ENCODE measurements at regions not wholly inside any gene's neighbourhood (a gene's known extent, or its start where the extent isn't known, plus 50 kb on each side); places are given as distances from the start of the nearest gene placed in this dataset.
"Not testable (repeated sequence)": the region's sequence is repeated elsewhere in the genome, so short reads cannot be mapped to it uniquely, and the experiment has no call there.

- Mint-ChIP-seq H3K27me3 (ENCODE audit: low read depth) (no peaks in the 10 kb centered on the region), H3K36me3 (ENCODE audit: low read depth) (no peaks in the 10 kb centered on the region), H3K9me3 (ENCODE audit: insufficient read depth) (peaks cover 8% of the 10 kb centered on the region), H3K4me1 (ENCODE audit: low read depth) (peaks cover 6% of the 10 kb centered on the region), H3K27ac (no peak overlapping the region), H3K4me3 (no peak overlapping the region)
- ChIA-PET CTCF (no interaction called here), POLR2A (no interaction called here)
- DNase-seq: no peak
- no peak for ATAC-seq
Observed at GRCh38 chr7:80309377-80309776, 174.7 kb downstream of the GNAI1 start.

GRCh38 chr7:80307227-80307856 lies 172.7 kb downstream of the GNAI1 start:
- peaks cover 6% of the 10 kb centered on the region for H3K4me1 Mint-ChIP-seq (ENCODE audit: low read depth)
- ChIA-PET CTCF (no interaction called here), POLR2A (no interaction called here)
- no peaks in the 10 kb centered on the region for H3K27me3 Mint-ChIP-seq (ENCODE audit: low read depth)
- no peak for DNase-seq
- no peaks in the 10 kb centered on the region for H3K36me3 Mint-ChIP-seq (ENCODE audit: low read depth)
- H3K4me3 Mint-ChIP-seq: no peak overlapping the region
- no peak for ATAC-seq
- no peak overlapping the region for H3K27ac Mint-ChIP-seq
- peaks cover 8% of the 10 kb centered on the region for H3K9me3 Mint-ChIP-seq (ENCODE audit: insufficient read depth)

GRCh38 chr7:80303315-80303714 lies 168.7 kb downstream of the GNAI1 start:
- no peaks in the 10 kb centered on the region for H3K9me3 Mint-ChIP-seq (ENCODE audit: insufficient read depth)
- ChIA-PET CTCF (no interaction called here), POLR2A (no interaction called here)
- ATAC-seq (no peak), DNase-seq (no peak)
- no peaks in the 10 kb centered on the region for H3K27me3 Mint-ChIP-seq (ENCODE audit: low read depth)
- no peak overlapping the region for H3K4me3 Mint-ChIP-seq
- no peak overlapping the region for H3K27ac Mint-ChIP-seq
- no peaks in the 10 kb centered on the region for H3K36me3 Mint-ChIP-seq (ENCODE audit: low read depth)
- H3K4me1 Mint-ChIP-seq (ENCODE audit: low read depth): no peaks in the 10 kb centered on the region

- H3K4me3 Mint-ChIP-seq: no peak overlapping the region
- no peaks in the 10 kb centered on the region for H3K27me3 Mint-ChIP-seq (ENCODE audit: low read depth)
- no peaks in the 10 kb centered on the region for H3K9me3 Mint-ChIP-seq (ENCODE audit: insufficient read depth)
- CTCF ChIA-PET: no interaction called here
- POLR2A ChIA-PET: no interaction called here
- no peak for ATAC-seq
- no peaks in the 10 kb centered on the region for H3K4me1 Mint-ChIP-seq (ENCODE audit: low read depth)
- DNase-seq: no peak
- H3K36me3 Mint-ChIP-seq (ENCODE audit: low read depth): no peaks in the 10 kb centered on the region
- no peak overlapping the region for H3K27ac Mint-ChIP-seq
Observed at GRCh38 chr7:80302636-80303035, 168.0 kb downstream of the GNAI1 start.

- Mint-ChIP-seq H3K27ac (no peak overlapping the region), H3K27me3 (ENCODE audit: low read depth) (no peaks in the 10 kb centered on the region), H3K36me3 (ENCODE audit: low read depth) (no peaks in the 10 kb centered on the region), H3K4me3 (no peak overlapping the region), H3K9me3 (ENCODE audit: insufficient read depth) (no peaks in the 10 kb centered on the region), H3K4me1 (ENCODE audit: low read depth) (no peaks in the 10 kb centered on the region)
- CTCF ChIA-PET: no interaction called here
- POLR2A ChIA-PET: no interaction called here
- no peak for DNase-seq
- no peak for ATAC-seq
Observed at GRCh38 chr7:80302078-80302477, 167.4 kb downstream of the GNAI1 start.

- DNase-seq (no peak), ATAC-seq (no peak)
- ChIA-PET POLR2A (no interaction called here), CTCF (no interaction called here)
- Mint-ChIP-seq H3K9me3 (ENCODE audit: insufficient read depth) (peaks cover 8% of the 10 kb centered on the region), H3K36me3 (ENCODE audit: low read depth) (no peaks in the 10 kb centered on the region), H3K4me1 (ENCODE audit: low read depth) (no peaks in the 10 kb centered on the region), H3K27me3 (ENCODE audit: low read depth) (no peaks in the 10 kb centered on the region), H3K27ac (no peak overlapping the region), H3K4me3 (no peak overlapping the region)
Observed at GRCh38 chr7:80298201-80298600, 163.6 kb downstream of the GNAI1 start.

GRCh38 chr7:80294346-80294745 lies 159.7 kb downstream of the GNAI1 start:
- Mint-ChIP-seq H3K4me1 (ENCODE audit: low read depth) (no peaks in the 10 kb centered on the region), H3K27me3 (ENCODE audit: low read depth) (no peaks in the 10 kb centered on the region), H3K27ac (no peak overlapping the region), H3K9me3 (ENCODE audit: insufficient read depth) (peaks cover 8% of the 10 kb centered on the region), H3K4me3 (no peak overlapping the region), H3K36me3 (ENCODE audit: low read depth) (no peaks in the 10 kb centered on the region)
- ATAC-seq: no peak
- POLR2A ChIA-PET: no interaction called here
- DNase-seq: no peak
- CTCF ChIA-PET: no interaction called here

GRCh38 chr7:80292634-80293033 lies 158.0 kb downstream of the GNAI1 start:
- H3K9me3 Mint-ChIP-seq (ENCODE audit: insufficient read depth); H3K4me3 Mint-ChIP-seq; H3K4me1 Mint-ChIP-seq (ENCODE audit: low read depth); H3K27me3 Mint-ChIP-seq (ENCODE audit: low read depth); H3K36me3 Mint-ChIP-seq (ENCODE audit: low read depth); DNase-seq; H3K27ac Mint-ChIP-seq; POLR2A ChIA-PET; CTCF ChIA-PET; ATAC-seq: not testable (repeated sequence)

GRCh38 chr7:80288175-80289122 lies 153.8 kb downstream of the GNAI1 start:
- CTCF ChIA-PET: no interaction called here
- H3K4me1 Mint-ChIP-seq (ENCODE audit: low read depth): no peaks in the 10 kb centered on the region
- H3K27me3 Mint-ChIP-seq (ENCODE audit: low read depth): no peaks in the 10 kb centered on the region
- no peaks in the 10 kb centered on the region for H3K9me3 Mint-ChIP-seq (ENCODE audit: insufficient read depth)
- POLR2A ChIA-PET: no interaction called here
- H3K36me3 Mint-ChIP-seq (ENCODE audit: low read depth): no peaks in the 10 kb centered on the region
- DNase-seq (no peak), ATAC-seq (no peak)
- H3K4me3 Mint-ChIP-seq: no peak overlapping the region
- H3K27ac Mint-ChIP-seq: no peak overlapping the region

- Mint-ChIP-seq H3K36me3 (ENCODE audit: low read depth) (no peaks in the 10 kb centered on the region), H3K27me3 (ENCODE audit: low read depth) (no peaks in the 10 kb centered on the region), H3K9me3 (ENCODE audit: insufficient read depth) (no peaks in the 10 kb centered on the region), H3K27ac (no peak overlapping the region), H3K4me3 (no peak overlapping the region), H3K4me1 (ENCODE audit: low read depth) (no peaks in the 10 kb centered on the region)
- ChIA-PET POLR2A (no interaction called here), CTCF (no interaction called here)
- ATAC-seq (no peak), DNase-seq (no peak)
Observed at GRCh38 chr7:80287400-80288174, 153.0 kb downstream of the GNAI1 start.

- no peaks in the 10 kb centered on the region for H3K9me3 Mint-ChIP-seq (ENCODE audit: insufficient read depth)
- ChIA-PET CTCF (no interaction called here), POLR2A (no interaction called here)
Observed at GRCh38 chr7:80286611-80287010, 152.0 kb downstream of the GNAI1 start.

GRCh38 chr7:80284855-80285254 lies 150.2 kb downstream of the GNAI1 start:
- CTCF ChIA-PET: interaction anchor here (1.3 kb wide), 1 partner anchor 189 kb away, joined by 3 read pairs; no protein-coding TSS in a partner anchor
- peaks cover 3% of the 10 kb centered on the region for H3K27me3 Mint-ChIP-seq (ENCODE audit: low read depth)
- H3K9me3 Mint-ChIP-seq (ENCODE audit: insufficient read depth): no peaks in the 10 kb centered on the region
- H3K4me1 Mint-ChIP-seq (ENCODE audit: low read depth): no peaks in the 10 kb centered on the region
- H3K27ac Mint-ChIP-seq: no peak overlapping the region
- H3K36me3 Mint-ChIP-seq (ENCODE audit: low read depth): no peaks in the 10 kb centered on the region
- DNase-seq: no peak
- POLR2A ChIA-PET: no interaction called here
- no peak for ATAC-seq
- H3K4me3 Mint-ChIP-seq: no peak overlapping the region

More at GRCh38 chr7:80286611-80287010, 152.0 kb downstream of the GNAI1 start:
- Mint-ChIP-seq H3K36me3 (ENCODE audit: low read depth) (no peaks in the 10 kb centered on the region), H3K27me3 (ENCODE audit: low read depth) (peaks cover under 1% of the 10 kb centered on the region), H3K4me3 (no peak overlapping the region), H3K4me1 (ENCODE audit: low read depth) (no peaks in the 10 kb centered on the region), H3K27ac (no peak overlapping the region)
- ATAC-seq (no peak), DNase-seq (no peak)

Data from activated CD8-positive, alpha-beta T cell treated with anti-CD3 and anti-CD28 coated beads, Interleukin-2, amount 10 ng/mL, durations not matched to agents 7 days and 5 days (primary cell).